HG02943 (cell line): ENCODE measurements at regions not wholly inside any gene's neighbourhood (a gene's known extent, or its start where the extent isn't known, plus 50 kb on each side); places are given as distances from the start of the nearest gene placed in this dataset.

ENCODE experiments used
- ATAC-seq: cut with Tn5 transposase; IDR thresholded peaks from one replicate; pipeline ENCODE4 v1.9.1; 2021; ENCODE audit warnings: mild to moderate bottlenecking, low read depth, moderate library complexity; ENCODE audit not compliant: unreplicated experiment

DNA sequence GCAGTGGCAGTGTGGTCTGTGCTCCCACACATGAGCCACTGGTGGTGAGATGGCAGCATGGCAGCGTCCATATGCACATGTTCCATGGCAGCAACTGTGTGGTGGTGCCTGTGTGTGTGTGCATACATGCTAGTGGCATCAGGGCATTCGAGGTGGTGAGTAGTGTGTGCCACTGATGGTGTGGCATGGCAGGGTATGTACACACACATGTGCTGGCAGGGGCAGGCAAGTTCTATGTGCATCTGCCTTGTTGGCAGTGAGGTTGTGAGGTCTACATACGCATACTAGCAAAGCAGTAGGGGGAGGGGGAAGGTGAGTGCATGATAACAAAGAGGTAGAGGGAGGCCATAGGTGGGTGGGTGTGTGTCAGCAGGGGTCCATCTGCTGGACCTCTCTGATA, 378.7 kb downstream of the C3orf38 start:
- ATAC-seq = no peak

DNA sequence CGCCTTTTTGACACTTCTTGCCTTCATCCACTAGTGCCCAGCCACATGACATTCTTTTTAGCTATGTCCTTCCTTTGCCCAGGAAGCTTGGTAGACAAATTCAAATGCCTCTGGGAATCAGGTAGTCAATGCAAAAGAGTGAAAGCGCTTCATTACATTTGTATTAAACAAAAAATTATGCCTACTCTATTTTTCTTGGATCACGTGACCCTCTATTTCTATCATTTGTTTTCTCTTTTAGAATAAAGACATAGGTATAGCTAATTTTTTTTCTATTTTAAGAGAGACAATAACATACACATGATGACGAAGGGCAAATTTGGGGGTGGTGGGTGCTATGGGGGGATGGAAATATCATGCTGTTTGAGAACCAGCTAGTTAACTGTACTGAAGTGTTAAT, 384.8 kb downstream of the C3orf38 start:
- no peak for ATAC-seq

DNA sequence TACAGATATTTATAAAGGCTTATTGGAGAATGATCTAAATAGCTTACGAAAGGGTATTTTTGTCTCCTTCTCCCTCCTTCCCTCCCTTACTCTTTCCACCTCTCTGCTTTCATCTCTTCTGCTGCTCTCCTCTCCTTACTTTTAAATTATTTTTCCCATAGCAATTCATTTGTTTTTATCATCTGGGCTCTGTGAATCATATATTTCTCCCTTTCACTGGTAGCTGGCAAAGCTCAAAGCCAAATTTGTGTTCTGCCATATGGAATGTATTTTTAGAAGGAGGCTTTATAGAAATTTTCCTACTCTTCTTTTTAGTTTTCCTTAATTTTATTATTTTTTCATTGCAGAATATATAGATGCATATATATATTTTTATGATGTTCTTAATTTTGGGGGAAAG, 385.8 kb downstream of the C3orf38 start:
- no peak for ATAC-seq

DNA sequence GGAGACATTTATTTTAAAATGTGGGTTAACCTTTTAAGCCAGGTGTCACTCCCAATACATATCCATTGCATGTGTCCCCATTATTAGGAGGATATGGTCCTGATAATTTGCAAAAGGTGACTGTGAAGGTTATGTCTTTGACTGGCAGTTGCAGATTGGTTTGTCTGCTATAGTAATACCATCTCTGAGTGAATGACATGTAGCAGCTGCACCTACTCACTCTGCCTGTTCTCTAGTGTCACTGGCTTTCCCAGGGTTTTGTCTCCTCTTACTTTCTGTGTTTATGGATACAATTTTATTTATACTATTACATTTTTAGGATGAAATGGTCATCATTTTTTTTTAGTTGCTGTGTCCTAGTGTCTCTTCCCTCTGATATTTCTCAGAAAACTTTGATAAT, 393.2 kb downstream of the C3orf38 start:
- no peak for ATAC-seq

DNA sequence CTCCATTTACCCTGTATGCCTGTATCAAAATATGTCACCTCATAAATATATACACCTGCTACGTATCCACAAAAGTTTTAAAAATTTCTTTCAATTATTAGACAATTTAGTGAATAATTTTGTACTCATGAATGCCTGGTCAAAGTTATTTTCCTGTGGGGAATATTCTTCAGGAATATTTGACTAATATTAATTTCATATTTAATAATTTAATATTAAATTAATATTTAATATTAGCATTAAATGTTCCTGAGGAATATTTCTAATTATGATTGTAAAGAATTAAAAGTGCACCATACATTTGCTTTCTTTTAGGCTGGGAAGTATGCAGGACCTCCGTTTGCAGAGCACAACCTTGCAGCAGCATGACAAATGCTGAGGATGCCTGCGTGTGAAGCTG, 422.7 kb downstream of the C3orf38 start:
- no peak for ATAC-seq

DNA sequence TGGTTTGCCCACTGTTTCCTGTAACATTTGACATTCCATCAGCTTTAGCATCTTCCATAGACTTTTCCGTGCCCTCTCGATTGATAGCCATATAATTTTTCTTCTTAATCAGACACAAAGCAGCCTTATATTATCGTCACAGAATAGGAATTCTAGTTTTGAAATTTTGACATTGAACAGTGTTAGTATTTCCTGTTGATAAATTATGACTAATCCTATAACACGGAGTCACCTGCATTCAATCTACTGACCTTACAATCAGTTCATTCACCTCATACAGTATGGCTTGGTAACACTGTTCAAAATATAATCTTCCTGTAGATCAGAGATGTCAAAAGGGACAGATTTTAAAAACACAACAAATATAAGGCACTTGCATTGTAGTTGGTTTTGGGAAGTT, 423.7 kb downstream of the C3orf38 start:
- ATAC-seq = no peak

DNA sequence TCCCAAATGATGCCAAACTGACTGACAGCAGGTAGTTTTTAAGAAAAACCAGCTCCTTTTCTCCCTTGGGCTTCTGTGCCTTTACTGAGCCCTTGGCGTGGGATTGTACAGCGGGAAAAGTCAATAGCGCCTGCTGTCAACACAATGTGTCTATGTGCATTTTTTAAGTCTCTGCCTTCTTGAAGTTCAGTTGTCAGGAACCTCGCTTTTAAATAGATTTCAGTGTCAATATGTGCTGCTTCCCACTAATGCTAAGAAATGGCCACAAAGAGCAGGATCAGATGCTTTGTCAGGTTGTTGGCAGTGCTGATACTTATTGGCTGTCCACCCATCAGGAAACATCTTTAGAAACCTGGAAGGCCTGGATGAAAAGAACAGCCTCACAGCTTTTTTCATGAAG, 424.4 kb downstream of the C3orf38 start:
- ATAC-seq = no peak

DNA sequence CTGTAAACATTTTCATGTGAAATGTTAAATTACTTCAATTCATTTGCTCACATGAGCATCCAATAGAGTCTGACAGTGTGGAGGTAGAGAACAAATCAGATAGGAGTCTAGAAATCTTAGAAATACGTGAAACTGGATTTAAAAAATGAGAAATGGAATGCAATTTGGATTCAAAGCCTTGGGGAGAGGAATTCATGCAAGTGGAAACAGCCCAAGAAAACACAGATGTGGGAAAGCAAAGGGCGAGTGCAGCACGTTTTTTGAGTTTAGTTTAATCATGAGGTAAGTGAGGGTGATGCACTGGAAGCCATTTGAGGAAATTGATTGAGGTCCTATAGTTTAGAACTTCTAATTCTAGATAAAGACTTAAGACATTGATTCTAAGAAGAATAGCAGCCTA, 434.7 kb downstream of the C3orf38 start:
- ATAC-seq = no peak

DNA sequence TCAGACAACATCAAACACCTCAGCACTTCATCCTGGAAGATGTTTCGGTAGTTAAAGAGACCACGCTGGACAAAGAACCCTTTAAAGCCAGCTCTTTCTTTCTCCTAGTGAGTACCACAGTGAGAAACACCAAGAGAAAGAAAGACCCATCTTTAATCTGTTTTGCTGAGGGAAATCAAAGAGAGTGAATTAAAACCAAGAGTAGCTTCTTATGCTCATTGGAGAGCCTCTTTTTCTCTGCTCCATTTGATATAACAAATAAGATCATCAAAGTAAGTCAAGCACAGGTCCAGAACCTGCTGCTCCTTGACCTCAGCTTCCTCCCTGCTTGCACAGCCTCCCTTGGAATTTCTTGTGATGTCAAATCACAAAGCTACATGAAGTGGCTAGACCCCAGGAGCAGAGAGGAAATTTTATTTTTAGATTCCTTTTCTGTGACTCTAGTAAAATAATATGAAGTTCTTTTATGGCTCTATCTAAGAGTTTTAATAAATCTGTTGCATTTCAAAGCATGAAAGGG, 436.4 kb downstream of the C3orf38 start:
- ATAC-seq = no peak

DNA sequence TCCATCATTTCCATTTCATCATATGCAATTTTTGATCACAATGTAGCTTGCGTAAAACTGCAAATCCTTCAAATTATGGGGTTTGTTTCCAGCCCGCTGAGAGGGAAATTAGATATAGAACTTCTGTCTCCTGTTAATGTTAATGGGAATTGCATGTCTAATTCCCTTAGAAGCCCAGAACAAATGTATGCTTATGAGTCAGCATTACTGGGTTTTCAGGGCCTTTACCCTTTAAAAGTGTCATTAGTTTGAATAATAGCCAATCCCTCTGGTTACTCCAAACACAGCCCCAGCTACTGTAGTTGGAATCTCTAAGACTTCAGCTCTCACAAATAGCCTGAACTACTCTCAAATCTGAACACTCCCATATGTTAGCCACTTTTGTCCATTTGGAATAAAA, 439.4 kb downstream of the C3orf38 start:
- no peak for ATAC-seq

DNA sequence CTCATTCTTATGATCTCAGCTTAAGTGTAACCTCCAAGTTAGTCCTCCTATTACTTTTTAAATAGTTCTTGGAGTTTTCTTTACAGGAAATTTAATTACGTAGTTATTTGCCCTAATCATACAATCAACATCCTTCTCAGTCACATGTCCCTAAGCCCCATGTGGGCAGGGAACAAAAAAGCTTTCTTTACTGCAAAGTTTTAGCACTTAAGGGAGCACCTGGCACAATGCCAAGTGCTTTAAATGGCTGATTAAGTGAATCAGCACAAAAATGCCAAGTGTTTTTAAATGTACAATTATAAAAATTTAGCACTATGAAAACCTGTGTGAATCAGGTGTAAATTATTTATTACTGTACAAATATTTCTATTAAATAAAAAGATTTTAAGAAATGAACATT, 445.3 kb downstream of the C3orf38 start:
- ATAC-seq = no peak

DNA sequence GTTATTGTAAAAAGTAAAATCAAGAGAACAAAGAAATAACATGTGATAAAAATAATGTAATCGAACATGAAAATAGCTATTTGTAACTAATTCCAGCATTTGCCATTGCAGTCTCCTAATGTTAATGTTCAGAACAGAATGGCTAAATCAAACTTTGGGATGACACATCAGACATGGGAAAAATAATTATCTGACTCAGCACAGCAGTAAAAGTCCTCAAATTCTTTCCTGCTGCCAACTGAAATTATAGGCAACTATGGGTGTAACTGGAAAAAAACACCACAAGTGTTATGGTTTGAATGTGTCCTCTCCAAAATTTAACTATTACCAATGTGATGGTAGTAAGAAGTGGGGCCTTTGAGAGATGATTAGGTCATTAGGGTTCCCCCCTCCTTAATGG, 446.7 kb downstream of the C3orf38 start:
- ATAC-seq = no peak

DNA sequence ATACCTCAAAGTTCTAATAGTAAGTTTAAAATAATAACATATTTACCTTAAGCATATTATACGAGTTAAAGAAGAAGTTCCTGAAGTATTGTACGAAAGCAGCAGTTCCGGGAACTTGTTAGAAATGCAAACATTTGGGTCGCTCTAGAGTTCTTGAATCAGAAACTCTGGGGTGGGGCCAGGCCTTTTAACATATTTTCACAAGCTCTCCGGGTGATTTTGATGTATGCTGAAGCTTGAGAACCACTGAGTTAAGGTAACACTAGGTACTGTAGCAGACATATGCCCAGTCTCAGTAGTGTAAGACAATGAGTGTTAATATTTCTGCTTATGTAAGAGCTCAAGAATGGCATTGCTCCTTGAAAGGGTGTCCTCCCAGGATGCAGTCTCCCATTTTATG, 461.1 kb downstream of the C3orf38 start:
- ATAC-seq = no peak

DNA sequence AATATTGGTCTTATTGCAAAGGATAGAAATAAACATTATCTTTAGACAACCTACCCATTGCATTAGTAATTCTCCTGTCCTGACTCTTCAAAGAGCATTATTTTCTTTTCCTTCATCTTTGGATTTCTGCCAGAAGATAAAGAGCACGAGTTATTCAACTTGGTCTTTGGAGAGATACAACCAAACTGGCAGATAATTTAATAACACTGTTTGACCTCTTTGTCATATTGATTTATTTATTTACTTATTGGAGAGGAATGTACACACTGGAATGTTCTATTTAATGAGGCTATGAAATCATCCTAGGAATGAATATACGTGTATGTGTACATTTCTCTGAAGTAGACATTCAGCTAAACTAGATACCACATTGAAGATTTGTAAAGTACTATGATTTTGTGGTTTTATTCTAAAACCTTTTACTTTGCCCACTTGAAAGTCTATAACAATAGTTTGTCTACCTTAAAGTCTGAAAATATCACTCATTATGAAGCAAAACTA, 462.1 kb downstream of the C3orf38 start:
- no peak for ATAC-seq

DNA sequence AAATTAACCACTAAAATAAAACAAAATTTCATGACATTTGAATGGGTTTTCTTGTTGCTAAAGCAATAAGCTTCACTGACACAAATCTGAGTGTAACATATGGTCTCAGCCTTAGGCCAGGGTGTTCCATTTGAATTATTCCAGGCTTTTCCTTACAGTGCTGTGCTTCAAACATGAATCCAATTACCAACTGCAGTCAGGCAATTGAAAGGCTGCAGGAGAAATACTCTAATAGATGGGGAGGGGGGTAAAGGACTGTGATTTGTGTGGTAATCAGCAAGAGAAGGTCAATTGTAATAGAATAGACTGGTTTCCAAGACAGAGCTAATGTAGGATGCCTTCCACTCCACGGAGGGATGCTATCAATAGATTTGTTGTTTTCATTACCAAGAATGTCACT, 466.7 kb downstream of the C3orf38 start:
- ATAC-seq = no peak

DNA sequence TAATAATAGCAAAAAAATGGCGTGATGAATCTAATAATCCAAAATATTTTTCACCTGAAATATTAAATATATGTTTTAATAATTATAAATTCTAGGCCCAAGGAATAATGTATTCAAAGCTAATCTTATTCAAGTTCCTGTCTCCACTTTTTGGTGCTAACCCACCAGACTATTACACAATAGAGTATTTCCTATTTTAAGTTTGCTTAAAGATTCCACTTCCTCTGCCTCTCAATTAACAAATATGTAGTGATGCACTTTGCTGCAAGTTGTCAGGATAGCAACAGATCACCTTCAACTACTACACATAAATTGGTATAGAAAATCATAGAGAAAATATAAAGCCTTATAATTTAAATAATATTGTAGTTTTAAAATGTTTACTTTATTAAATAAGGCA, 467.5 kb downstream of the C3orf38 start:
- no peak for ATAC-seq

DNA sequence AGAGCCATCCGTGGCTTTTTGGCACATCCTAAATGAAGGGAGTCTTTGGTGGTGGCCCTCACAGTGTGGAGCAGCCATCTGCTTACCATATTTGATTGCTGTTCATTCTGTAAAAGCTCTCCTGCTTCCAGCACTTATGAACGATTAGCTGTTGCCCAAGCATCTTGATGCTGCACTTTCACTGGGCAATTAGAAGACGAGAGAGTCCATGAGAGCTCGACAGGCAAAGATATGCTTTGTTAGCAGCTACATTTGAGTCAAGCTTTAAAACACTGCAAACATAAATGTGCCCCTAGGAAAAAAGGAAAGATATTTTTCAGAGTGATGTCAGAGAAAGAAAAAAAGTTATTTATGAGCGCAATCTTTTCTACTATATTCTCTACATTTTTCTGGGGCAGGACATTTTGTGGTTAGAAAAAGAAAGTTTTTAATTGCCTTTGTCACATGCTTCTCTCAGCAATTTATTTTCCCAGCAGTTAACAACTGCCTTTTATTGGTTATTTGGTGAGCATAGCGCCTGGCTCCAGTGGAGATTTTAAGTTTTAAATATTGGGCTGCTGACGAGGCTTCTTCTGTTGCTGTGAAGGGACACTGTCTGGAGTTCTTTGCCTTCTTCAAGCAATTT, 468.4 kb downstream of the C3orf38 start:
- no peak for ATAC-seq

DNA sequence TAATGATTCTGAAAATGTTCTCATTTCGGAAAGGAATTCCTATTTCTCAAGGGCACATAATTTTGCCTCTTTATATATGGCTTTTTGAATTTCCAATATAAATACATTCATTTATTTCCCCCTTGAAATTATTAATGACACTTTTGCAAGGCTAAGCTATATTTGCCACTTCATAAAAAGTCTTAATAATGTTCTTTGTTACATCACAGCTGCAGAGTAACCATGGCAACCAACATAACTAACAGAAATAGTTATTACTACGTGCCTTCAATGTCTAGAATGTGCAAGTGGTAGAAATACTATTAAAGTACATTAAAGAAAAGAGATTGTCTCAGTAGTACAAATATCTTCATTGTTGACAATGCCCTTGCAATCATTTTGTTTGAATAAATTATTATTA, 471.8 kb downstream of the C3orf38 start:
- no peak for ATAC-seq

DNA sequence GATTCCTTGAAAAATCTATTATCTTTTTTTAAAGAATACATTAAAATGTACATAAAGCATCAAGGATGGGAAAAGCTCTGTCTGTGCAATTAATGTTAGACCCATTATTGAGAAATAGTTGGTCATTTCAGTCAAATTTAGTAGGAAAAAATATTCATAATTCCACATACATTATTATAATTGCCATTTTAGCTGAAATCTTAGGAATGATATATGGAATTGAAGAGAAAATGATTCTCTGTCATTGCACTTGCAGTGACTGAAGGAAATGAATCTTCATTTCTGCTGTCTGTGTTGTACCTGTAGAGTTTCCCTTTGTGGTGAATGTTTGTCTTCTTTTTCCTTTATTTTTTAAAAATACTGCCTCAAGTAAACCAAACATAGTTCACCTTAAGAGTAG, 473.9 kb downstream of the C3orf38 start:
- ATAC-seq = no peak

DNA sequence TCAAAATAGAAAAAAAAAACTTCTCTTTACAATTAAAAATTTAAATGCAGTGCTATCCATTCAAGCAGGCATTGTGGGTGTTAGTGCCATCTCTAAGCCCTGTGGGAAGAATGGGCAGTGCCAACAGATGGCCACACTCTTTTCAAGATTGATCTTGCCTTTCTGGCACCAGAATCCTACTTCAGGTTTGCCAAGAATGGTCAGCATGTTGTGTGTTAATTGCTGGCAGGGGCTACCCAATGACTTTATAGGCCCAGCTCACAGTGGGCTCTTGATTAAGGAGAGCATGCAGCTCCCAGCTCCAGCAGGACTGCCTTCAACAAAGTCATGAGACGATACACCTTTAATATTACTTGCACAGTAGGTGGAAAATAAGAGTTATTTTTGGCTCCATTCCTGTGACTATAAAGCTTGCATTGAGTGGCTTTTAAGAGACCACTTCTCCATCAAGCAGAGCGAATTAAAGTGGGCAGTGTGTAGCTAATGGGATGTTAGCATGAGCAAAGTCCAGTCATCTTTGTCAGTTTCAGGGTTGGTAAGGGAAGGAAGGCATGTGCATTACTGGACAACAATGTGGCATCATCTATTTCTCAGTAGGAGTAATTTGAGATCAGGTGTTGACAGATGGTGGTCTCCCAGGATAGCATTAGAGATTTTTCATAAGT, 476.8 kb downstream of the C3orf38 start:
- no peak for ATAC-seq

DNA sequence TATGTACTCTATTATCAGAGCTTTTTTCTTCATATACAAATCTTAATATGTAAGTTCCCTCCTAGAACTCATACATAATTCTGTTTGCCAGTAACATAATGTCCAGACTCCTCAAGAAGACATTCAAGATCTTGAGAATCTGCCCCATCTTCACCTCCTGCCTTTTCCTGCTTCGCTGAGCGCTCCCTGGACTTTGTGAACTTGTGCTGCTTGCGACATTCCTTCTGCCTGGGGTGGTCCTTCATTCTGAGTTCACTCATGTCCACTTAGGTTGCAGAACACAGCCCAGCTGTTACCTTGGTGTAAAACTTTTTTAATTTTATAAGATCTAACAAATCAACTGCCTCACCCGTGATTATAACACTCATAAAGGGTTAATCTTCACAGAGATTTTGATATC, 478.5 kb upstream of the EPHA3 start:
- no peak for ATAC-seq

DNA sequence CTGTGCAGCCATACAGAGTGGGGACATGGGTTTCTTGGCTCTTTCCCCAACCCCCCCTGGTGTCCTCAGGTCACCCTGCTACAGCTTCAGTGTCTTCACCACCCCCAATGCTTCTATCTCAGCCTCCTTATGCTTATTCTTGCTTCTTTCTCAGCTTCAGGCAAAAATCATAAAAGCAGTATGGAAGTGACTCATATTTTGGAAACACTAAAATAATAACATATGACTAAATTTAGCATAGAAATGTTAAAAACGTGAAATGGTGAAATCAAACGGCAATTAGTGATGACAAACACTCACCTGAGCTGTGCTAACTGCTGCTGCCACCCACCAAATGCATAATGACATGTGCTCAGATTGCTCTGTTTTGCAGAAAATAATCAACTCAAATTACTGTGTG, 475.2 kb upstream of the EPHA3 start:
- ATAC-seq = no peak
